GM21528 (cell line): ENCODE measurements at regions not wholly inside any gene's neighbourhood (a gene's known extent, or its start where the extent isn't known, plus 50 kb on each side); places are given as distances from the start of the nearest gene placed in this dataset.
"Not testable (repeated sequence)": the region's sequence is repeated elsewhere in the genome, so short reads cannot be mapped to it uniquely, and the experiment has no call there.

Experiments used
- ATAC-seq: cut with Tn5 transposase; IDR thresholded peaks from one replicate; pipeline ENCODE4 v1.9.1; 2021; ENCODE audit warnings: mild to moderate bottlenecking, moderate library complexity; ENCODE audit not compliant: unreplicated experiment, low FRiP score

DNA sequence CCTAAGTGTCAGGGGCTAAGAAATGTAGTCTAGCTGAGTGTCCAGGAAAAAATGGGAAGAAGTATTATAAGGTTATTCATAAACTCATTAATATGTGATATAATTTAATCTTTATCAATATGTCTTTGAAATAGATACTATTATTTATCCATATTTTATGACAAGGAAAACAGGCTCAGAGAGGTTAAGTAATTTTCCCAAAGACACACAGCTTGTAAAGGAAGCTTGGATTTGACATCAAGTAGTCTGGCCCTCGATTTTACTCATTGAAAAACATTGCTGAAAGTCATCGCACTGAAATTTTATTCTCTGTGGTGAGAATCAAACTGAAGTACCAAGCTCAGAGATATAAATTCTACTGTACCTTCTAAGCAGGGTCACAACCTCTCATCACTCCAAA is 276.9 kb downstream of the MSX2 start:
- no peak for ATAC-seq

DNA sequence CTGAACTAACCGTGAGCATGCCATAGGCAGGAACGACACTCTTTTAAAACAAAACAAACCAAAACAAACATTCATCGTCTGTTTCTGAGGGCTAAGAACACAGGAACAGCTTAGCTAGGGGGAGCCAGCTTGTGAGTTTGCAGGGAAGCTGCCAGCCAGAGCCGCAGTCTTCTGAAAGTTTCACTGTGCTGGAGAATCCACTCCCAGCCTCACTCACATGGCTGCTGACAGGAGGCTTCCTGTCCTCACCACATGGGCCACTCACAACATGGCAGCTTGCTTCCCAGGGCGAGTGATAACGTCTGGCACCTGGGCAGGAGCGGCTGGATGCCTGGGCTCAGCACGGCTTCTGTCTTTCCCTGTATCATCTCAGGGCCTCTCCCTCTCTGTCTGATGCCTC is 275.2 kb downstream of the MSX2 start:
- ATAC-seq: no peak

DNA sequence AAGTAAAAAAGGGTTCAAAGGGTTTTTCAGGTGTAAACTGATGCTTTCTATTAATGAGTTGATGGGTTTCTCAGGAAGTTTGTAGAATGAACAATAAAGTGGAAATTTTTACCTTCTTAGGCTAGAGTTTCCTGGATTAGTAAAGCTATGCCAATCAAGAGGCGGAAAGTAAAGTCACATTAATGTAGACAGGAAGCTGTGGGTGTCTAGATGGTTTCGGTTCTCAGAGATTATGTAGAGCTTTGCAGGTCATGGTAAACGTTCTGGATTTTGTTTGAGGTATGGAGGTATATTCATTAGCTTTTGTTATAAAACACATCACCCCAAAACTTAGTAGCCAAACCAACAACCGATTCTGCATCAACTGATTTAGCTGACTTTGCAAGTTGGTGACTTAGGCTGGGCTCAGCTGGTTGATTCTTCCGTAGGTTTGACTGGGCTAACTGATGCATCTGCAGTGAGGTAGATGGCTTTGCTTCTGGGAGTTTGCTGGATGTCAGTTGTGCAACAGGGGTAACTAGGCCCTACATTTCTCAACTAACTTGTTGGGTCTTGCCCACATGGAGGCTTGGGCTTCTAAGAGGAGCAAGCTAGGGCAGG is 273.8 kb downstream of the MSX2 start:
- no peak for ATAC-seq

DNA sequence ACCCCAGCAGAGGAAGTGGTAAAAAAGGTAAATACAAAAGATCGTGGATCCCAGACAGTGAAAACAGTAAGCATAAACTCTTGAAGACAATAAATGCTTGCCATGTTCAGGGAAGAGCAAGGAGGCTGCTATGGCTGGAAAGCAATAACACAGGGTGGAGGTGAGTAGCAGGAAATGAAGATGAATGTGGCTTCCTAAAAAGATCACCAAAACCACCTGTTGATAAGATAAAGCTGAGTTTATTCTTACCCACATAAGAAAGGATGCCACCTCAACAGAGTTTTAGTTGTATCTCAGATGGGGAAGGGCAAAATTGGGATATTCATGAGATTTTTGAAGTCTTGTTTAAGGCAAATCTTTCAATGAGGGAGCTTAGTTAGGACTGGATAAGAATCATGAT is 273.3 kb downstream of the MSX2 start:
- ATAC-seq: no peak

DNA sequence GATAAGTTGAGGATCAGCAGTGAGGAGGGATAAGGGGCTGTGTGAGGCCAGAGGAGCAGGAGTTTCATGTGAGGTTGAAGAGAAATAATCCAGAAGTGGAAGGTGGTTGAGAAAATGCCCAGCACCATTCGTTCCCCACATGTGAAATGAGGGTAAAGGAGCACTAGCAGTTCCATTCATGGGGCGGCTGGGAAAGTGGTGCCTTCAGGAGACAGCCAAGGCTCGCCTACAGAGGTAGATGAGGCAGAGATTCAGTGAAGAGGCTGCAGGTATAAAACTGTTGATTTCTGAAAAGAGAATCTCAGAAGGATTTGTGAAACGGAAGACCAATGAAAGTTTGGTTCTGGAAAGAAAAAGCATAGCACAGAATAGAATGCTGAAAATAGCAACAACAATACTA is 272.6 kb downstream of the MSX2 start:
- no peak for ATAC-seq

DNA sequence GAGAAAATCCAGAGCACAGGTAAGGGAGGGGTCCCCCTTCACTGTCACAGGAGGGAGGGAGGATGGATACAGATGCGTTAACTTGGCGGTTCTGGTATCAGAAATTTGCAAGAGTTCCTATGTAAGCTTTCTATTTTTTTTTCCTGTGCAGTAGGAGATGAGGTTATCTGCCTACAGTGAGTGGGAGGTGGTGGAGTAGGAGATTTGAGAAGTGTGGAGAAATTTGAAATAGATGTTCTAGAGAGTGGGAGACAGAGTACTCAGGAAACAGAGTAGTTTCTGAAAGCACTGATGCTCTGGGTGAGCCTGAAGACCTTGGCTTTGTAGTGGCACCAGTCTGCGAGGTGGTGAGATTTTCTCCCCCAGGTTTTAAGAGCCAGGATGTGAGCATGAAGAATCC is 271.4 kb downstream of the MSX2 start:
- ATAC-seq: no peak

DNA sequence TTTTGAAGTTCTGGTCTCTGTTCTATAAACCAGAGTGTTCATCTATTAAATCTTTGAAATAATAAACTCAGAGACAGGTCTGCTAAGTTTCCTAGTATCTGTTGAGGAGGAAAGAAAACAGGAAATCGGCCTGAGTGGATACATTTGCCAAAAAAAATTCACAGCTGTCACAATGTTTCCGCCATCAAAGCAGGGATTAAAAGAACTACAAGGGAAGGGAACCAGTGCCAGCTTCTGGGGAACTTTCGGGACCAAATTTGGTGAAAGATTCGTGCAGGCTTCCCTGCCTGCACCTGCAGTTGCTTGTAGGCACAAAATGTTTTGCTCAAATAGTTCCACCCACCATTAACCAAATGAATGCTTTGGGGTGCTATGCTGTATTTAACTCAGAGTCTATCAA is 267.5 kb downstream of the MSX2 start:
- no peak for ATAC-seq

DNA sequence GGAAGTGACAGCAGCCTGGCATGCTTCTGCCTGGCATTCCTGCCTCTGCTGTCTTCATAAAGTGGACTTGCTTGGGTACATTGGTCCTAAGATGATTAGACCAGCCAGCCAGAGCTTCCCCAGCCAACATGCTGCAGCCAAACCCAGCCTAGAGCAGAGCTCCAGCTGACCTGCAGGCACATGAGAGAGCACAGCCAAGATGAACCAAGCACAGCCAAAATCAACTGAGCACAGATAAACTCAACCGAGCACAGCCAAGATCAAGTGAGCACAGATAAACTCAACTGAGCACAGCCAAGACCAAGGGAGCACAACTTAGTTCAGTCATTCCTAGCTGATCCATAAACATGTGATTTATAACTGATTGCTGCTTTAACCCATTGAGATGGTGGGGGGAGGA is 266.5 kb downstream of the MSX2 start:
- ATAC-seq: no peak

DNA sequence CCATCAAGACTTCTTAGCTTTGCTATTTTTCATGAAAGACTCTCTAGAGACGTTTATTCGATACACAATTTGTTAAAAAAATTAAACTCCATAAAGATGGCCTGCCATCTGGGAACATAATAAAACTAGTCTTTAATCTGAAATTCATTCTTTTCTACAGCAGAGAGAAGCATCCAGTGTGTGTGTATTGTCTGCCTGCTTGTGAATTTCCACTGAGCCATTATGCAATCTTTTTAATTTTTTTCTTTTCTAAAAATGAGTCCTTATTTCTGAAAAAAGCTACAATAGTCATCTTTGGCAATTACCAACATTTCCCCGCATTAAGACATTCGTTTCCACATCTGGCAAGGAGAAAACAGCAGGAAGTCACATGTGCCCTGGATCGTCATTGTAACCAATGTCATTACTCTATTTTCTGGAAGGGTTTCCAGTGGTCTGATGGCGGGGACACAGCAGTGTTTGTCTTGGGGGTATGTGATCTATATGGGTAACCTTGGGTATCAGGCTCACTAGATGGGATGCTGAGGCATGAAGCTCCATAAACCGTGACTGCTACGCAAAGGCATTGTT is 263.1 kb downstream of the MSX2 start:
- no peak for ATAC-seq

DNA sequence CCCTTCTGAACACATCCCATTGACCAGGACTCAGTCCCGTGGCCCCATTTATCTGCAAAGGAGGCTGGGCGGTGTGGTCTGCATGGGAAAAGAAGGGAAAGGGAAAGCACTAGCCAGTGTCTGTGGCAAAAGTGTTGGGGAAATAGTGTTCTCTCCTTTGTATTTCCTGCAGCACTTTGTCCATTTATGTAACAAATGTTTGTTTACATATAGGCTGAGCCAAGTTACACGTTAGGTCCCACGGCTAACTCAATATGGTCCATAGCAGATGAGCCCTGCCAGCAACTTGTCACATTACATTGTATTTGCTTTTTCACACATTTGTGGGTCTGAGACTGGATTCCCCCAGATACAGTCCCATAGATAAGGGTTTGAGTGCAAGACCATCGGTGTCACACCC is 260.5 kb downstream of the MSX2 start:
- ATAC-seq: no peak

DNA sequence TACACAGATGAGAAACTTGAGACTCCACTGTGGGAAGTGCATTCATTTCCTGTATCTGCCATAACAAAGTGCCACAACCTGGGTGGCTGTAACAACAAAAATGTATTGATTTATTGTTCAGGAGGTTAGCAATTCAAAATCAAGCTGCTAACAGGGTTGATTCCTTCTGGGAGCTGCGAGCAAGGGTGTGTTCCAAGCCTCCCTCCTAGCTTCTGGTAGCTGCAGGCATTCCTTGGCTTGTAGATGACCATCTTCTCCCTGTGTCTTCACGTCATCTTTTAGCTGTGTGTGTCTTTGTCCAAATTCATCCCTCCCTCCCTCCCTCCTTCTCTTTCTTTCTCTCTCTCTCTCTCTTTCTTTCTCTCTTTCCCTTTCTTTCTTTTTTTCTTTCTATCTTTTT is 258.1 kb downstream of the MSX2 start:
- no peak for ATAC-seq

DNA sequence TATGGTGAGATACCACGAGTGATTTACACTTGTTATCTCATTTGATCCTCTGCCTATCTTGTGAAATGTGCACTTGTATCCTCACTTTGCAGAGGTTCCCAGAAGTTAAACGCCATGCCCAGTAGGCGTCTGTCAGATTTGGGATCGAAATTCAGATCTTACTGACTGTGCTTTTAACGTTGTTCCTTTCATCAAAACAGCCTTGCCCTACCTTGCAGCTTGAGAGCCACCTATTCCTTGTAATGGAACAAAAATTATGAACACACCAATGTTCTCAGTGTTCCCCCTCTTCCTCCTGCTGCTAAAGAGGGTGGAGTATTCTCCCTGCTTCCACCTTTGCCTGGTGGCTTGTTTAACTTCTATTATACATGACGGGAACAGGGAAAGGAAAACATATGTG is 257.0 kb downstream of the MSX2 start:
- no peak for ATAC-seq

DNA sequence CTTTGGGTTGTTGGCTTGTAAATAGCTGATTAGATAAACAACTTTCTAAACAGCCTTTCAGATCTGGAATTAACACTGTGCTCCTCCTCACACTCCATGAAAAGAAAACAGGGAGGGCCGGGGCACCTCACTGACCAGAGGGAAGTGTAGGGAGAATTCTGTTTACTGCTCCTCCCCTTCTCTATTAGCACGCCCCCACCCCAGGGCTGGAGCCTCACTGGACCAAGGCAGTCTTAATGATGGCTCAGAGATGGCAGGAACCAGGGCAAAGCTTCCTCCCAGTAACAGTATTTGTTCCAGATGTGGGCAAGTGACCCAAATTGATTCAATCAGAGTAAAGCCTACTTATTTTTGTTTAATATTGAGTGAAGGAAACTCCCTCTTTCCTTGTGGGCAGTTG is 256.6 kb downstream of the MSX2 start:
- ATAC-seq: no peak

DNA sequence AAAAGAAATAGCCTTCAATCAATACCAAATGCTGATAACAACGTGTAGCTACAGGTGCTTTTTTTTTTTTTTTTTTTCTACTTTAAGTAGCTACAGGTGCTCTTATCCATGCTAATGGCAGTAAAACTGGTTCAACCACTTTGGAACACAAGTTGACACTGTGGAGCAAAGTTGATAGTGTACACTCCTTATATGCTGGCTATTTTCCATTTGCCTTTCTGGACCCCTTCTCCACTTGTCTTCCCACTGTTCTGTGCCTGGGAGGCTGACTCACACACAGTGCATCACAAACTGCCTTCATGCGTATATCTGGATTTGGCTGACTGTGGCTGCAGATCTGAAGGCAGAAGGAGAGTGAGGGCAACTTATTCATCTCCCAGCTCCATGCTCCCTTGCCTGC is 247.9 kb downstream of the MSX2 start:
- no peak for ATAC-seq

DNA sequence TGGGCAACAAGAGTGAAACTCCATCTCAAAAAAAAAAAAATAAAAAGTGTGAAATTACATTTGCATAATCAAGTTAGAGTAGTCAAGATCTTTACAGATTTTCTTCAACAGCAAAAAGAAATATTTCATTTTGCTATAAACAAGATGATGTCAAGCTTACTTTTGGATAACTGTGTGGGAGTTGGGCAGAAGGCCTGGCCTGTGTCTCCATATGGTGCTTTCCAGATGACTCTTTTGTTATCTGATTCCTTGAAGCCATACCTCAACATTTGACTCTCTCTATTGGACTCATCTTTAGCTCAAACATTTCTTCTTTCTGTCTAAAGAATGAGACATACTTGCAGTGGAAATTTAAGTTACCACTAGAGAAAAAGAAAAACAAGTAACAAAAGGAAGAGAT is 246.8 kb downstream of the MSX2 start:
- ATAC-seq: no peak

DNA sequence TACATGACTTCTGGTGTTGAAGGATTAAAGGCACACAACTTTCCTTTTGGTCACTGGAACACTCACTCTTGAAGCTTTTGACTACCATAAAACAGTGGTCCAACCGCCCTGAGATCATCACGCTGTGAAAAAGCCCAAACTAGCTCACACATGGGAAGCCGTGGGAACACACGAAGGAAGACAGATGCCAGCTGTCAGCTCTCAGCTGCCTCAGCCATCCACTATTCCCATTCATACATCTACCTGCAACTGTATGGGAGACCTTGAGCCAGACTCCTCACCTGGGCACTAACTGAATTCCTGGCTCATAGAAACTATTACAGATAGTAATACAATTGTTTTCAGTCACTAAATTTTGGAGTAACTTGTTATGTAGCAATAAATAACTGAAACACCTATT is 246.1 kb downstream of the MSX2 start:
- ATAC-seq: no peak

DNA sequence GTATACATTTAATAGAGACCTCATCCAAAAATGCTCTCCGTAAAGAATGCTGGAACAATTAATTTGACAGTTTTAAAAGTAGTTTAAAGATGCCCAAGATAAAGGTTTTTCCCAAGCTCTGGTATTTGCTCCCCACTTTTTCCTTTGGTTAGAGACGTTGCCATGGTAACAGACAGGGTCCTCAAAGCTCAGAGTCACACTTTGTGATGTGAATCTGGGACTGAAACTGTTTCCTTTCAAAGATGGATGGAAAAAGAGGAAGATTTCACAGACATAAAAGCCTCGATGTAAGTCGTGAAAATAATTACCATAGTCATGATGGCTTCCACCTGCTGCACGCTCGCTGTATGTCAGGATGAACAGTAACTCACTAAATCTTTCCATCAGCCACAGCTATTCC is 229.5 kb downstream of the MSX2 start:
- no peak for ATAC-seq

DNA sequence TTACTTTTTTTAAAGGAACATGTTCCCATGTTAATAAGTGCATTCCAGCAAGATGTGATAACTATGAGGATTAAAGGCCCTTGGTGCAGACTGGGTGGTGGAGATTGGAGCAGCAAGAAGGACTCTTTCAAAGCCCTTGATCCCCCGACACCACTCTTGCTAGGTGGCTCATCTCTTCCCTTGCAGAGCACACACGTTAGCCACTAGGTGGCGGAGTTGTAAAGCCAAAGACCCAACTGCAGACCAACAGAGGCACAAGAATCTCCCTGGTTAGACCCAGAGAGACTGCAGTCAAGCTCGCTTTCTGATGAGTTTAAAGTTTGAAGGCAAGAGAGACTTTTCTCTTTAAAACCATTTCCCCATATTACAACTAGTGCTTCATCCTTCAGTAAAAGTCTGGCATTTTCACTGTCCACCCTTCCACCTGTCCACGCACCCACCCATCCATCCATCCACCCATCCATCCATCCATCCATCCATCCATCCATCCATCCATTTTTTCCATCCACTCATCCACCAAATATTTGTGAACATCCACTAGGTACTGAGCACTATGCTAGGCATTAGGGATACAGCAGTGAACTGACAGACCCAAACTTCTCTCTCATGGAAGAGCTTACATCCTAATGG is 226.9 kb downstream of the MSX2 start:
- ATAC-seq: peak; percentile 79

DNA sequence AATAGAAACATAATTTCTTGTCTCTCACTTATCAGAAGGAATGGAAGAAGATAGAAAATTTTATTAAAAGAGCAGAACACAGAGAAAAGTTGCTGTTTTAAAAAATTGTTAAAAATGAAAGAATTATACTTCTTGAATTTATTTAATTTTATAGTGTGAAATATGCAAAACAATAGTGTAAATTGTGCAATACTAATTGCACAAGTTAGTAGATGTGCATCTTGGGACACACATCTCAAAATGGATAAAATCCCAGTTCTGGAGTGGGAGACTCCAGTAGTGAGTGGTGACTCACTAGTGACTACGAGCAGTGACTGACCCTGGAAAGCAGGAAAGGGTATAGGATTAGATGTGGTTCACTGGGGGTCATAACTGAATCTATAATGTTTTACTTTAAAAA is 223.2 kb downstream of the MSX2 start:
- ATAC-seq: no peak

DNA sequence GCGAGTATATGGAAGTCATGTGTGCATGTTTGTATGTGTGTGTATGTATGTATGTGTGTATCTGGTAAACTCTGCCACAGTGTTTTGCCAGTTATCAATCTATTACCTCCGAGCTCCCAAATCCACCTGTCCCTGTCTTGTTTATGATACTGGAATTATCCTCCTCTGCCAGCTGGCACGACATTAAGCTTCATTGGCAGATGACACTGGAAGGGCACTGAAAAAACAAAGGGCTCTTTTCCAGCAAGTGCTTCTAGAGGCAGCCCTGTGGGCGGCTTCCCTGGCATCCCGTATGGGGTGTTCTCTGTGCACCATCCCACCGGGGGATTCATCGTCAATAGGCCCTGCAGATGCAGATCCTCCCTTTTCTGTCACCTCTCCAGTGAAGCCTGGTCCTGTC is 221.5 kb downstream of the MSX2 start:
- no peak for ATAC-seq

DNA sequence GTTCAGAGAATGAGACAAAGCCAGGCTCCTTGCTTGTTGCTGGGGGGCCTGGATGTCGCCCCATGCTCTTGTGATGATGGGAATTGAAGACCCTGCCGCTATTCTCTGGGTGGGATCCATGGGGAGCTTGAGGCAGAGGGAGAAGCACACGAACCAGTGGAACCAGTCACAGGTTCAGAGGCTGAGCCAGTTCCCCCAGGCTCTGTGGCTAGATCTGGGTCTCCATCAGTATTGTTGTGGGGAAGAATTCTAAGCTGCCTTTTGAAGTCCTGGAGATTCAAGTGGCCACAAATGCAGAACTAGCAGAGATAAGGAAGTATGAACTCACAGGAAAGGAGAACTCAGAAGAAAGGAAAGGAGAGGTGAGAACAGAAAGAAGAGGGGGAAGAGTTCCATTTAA is 219.4 kb downstream of the MSX2 start:
- ATAC-seq: no peak

DNA sequence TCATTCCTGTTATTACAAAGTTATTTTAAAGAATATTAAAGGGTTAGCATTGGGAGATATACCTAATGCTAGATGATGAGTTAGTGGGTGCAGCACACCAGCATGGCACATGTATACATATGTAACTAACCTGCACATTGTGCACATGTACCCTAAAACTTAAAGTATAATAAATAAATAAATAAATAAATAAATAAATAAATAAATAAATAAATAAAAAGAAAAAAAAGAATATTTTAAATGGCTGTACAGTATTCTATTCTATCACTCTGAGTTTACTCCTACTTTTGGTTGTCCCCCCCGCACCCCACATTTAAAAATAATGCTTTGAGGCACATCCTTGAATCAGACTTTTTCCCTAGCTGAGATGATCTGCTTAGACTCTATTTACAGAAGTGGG is 218.6 kb downstream of the MSX2 start:
- not testable (repeated sequence) for ATAC-seq
